ENCODE measurements at regions not wholly inside any gene's neighbourhood (a gene's known extent, or its start where the extent isn't known, plus 50 kb on each side); places are given as distances from the start of the nearest gene placed in this dataset.

DNA sequence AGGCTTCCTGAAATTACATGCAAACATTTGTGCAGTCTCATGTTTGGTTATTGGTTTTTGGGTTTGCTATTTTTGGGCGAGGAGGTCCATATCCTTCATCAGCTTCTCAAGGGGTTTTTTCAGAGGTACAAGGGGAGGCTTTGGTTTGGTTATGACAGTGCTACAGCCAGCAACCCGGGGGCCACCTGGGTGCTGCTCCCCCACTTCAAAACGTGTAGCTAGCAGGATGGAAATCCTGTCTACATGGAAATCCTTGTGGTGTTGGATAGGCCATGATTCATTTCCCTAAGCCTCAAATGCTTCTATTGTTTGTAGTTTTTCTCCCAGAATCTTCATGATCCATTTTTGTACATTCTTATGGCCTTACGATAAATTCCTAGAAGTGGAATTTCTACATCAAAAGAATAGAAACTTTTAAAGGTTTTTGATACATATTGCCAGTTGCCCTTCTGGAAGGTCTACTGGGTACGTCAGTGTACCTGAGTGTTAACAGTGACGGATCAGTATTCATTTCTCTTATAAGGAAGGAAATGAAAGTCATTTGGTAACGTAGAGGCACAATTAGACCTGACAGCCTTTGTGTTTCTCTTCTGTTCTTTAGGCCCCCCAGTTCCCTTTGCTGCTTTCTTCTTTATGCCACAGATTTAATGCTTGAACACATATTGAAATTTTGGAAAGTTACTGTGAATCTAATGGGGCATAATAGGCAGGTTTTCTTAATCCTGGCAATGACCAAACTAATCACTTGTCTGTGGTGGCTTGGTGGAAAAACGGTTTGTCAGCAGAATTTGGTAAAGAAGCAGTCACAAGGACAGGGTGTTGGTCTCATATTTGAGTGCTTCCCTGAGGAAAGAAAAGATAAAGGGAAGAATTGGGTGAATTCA, 69.7 kb upstream of the ABL1 start:
- H3K36me3 ChIP-seq (replicated peaks): no peaks in the 10 kb centered on the region
- no peaks in the 10 kb centered on the region for H3K27me3 ChIP-seq (replicated peaks)
- DNase-seq: no peak
- no peak overlapping the region for H3K4me3 ChIP-seq (ENCODE audit: low read depth, low read length)
- H3K27ac ChIP-seq: peak overlapping the region; percentile 26
- no peak for TF ChIP-seq CTCF (IDR thresholded peaks at IDR 0.05; ENCODE audit: low read depth, low read length, missing control alignments)
- in situ Hi-C loops (cut with HindIII; ENCODE audit: low pct_ligation_motif_present, low sequenced_read_pairs): no loop called here

DNA sequence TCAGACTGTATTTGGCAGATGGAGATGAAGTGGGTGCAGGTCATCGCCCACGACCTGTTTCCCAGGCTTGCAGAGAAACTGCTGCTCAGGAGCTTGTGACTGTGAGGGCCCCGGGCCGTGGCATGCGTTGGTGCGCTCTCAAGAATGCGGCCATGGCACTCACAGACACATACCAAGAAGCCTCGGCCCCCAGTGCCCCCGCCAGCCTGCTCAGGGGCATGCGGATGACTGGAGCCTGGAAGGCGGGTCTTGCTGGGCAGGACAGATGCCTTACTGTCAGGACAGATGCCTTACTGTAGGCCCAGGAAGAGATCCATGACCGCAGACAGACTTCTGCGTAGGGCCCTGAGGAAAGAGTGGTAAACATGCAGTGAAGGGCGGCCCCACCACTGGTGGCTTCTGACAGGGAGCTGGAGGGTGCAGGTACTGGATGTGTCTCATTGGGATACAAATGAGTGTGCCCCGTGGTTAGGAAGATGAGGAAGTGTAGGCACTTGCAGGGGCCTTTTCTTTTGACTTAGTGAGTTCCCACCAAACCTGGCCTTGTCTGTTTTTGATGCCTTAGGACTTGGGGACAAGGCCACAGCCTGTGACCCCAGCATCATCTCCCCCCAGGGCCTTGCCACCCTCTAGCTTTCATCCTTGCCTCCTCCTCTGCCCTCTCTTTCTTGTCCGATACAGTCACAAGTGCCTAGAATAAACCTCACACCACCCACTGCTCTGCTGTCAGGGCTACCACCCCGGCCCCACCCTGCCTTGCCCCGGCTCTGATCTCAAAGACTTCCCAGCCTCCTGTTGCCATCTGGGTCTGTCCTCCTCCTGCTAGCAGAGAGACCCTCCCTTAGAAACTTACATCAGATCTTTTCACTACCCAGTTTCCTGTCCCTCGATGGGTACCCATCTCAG, 68.8 kb upstream of the ABL1 start:
- no peak for TF ChIP-seq CTCF (IDR thresholded peaks at IDR 0.05; ENCODE audit: low read depth, low read length, missing control alignments)
- DNase-seq: no peak
- in situ Hi-C loops (cut with HindIII; ENCODE audit: low pct_ligation_motif_present, low sequenced_read_pairs): no loop called here
- no peaks in the 10 kb centered on the region for H3K27me3 ChIP-seq (replicated peaks)
- no peaks in the 10 kb centered on the region for H3K36me3 ChIP-seq (replicated peaks)
- no peak overlapping the region for H3K4me3 ChIP-seq (ENCODE audit: low read depth, low read length)
- H3K27ac ChIP-seq: peak overlapping the region; percentile 26

- no peaks in the 10 kb centered on the region for H3K27me3 ChIP-seq (replicated peaks)
- no peak for DNase-seq
- in situ Hi-C loops (cut with HindIII; ENCODE audit: low pct_ligation_motif_present, low sequenced_read_pairs): no loop called here
- H3K36me3 ChIP-seq (replicated peaks): no peaks in the 10 kb centered on the region
- peak overlapping the region; percentile 5 for H3K27ac ChIP-seq
- no peak overlapping the region for H3K4me3 ChIP-seq (ENCODE audit: low read depth, low read length)
- TF ChIP-seq CTCF (IDR thresholded peaks at IDR 0.05; ENCODE audit: low read depth, low read length, missing control alignments): no peak
Observed at GRCh38 chr9:130766927-130767307, 68.1 kb upstream of the ABL1 start.

GRCh38 chr9:130768265-130768664, 66.8 kb upstream of the ABL1 start:
- H3K36me3 ChIP-seq (replicated peaks): no peaks in the 10 kb centered on the region
- H3K27me3 ChIP-seq (replicated peaks): no peaks in the 10 kb centered on the region
- H3K4me3 ChIP-seq (ENCODE audit: low read depth, low read length): no peak overlapping the region
- DNase-seq: no peak
- in situ Hi-C loops (cut with HindIII; ENCODE audit: low pct_ligation_motif_present, low sequenced_read_pairs): no loop called here
- TF ChIP-seq CTCF (IDR thresholded peaks at IDR 0.05; ENCODE audit: low read depth, low read length, missing control alignments): no peak
- H3K27ac ChIP-seq: peak overlapping the region; percentile 9

DNA sequence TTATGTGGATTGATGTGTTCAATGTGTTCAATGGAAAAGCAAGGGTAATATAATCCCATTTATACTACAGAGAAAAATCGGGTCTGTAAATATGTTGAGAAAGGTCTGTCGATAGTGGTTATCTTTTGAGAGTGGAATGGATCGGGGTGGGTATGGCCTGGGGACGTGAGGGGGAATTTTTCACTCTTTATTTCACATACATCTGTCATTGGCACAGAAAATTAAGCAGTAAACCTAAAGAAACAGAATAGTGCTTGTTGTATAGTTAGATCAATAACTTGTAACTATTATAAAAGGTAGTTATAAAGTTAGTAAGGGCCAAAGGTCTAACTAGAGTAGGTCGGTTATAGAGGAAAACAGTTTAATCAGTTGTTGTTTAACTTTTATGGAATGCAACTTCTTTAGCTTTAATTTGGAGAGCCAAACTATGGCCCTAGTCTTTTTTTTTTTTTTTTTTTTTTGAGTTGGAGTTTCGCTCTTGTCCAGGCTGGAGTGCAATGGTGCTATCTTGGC, 66.1 kb upstream of the ABL1 start:
- H3K27ac ChIP-seq: peak overlapping the region; percentile 9
- no peaks in the 10 kb centered on the region for H3K27me3 ChIP-seq (replicated peaks)
- no peak overlapping the region for H3K4me3 ChIP-seq (ENCODE audit: low read depth, low read length)
- in situ Hi-C loops (cut with HindIII; ENCODE audit: low pct_ligation_motif_present, low sequenced_read_pairs): no loop called here
- no peaks in the 10 kb centered on the region for H3K36me3 ChIP-seq (replicated peaks)
- DNase-seq: no peak
- TF ChIP-seq CTCF (IDR thresholded peaks at IDR 0.05; ENCODE audit: low read depth, low read length, missing control alignments): no peak
